ENCODE measurements at regions not wholly inside any gene's neighbourhood (a gene's known extent, or its start where the extent isn't known, plus 50 kb on each side); places are given as distances from the start of the nearest gene placed in this dataset.

DNA sequence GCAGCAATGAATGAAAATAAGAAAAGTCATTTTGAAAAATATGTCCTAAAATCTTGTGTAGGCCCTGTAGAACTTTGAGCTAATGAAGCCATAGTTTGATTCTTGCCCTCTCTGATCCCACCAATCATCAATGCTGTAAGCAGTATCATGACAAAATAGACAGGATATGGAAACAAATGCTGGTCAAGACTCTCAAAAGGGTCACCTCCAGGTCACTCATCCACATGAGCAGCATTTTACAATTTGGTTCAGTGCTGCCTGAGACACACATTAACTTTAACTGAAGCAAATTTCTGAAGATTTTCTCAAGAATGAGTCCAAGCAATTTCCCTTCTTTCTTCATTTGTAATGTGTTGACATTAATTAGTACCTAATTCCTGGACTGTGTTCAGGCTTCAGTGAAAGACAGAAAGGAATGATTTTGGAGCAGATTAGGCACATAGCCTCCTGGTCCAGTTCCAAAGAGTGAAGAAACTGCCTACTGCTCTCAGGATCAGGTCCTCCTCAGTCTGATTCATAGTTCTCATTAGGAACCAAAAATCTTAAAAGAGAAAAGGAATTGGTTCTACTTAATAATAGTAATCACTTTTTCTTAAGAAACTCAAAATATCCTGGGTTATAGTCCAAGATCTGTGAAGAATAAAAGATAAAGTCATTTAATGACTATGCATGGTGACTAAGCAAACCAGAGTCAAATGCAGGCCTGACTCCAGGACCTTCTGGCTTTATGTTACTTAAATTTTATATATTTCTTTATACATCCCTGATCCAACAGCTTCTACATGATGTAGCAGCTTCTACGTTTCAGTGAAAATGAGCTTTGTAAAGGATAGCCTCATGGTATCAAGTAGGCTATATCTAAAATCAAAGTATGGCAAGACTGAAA, 192.1 kb upstream of the RGMB start:
- H3K36me3 Mint-ChIP-seq = no peaks in the 10 kb centered on the region
- no peak for DNase-seq (ENCODE audit: extremely low spot score, unreplicated experiment)
- no peaks in the 10 kb centered on the region for H3K9me3 Mint-ChIP-seq
- H3K27ac Mint-ChIP-seq = no peak overlapping the region
- H3K4me3 Mint-ChIP-seq = no peak overlapping the region
- H3K4me1 Mint-ChIP-seq (ENCODE audit: unreplicated experiment) = peaks cover 9% of the 10 kb centered on the region
- TF ChIP-seq, protein P1, sequence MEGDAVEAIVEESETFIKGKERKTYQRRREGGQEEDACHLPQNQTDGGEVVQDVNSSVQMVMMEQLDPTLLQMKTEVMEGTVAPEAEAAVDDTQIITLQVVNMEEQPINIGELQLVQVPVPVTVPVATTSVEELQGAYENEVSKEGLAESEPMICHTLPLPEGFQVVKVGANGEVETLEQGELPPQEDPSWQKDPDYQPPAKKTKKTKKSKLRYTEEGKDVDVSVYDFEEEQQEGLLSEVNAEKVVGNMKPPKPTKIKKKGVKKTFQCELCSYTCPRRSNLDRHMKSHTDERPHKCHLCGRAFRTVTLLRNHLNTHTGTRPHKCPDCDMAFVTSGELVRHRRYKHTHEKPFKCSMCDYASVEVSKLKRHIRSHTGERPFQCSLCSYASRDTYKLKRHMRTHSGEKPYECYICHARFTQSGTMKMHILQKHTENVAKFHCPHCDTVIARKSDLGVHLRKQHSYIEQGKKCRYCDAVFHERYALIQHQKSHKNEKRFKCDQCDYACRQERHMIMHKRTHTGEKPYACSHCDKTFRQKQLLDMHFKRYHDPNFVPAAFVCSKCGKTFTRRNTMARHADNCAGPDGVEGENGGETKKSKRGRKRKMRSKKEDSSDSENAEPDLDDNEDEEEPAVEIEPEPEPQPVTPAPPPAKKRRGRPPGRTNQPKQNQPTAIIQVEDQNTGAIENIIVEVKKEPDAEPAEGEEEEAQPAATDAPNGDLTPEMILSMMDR (conservative IDR thresholded peaks at IDR 0.05) = no peak
- H3K27me3 Mint-ChIP-seq = no peaks in the 10 kb centered on the region

DNA sequence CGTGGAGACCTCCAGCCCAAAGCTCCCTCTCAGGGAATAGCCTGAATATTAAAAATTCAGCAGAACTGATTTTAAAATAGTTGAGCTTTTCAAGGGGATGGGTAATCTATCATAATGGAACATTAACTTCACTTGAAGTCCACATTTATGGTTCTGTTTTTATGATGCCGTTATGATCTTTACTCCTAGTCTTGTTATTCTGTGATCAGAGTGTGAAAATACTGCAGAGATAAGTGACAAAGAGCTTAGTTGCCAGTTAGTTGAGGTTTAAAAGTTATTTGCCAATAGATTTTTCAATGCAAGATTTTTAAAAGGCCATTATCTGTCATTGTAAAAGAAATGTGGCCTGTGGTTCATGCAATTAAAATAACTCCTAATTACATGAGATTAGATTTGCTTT, 189.9 kb upstream of the RGMB start:
- Mint-ChIP-seq H3K9me3 (no peaks in the 10 kb centered on the region), H3K27ac (no peak overlapping the region)
- TF ChIP-seq, protein P1 (conservative IDR thresholded peaks at IDR 0.05) = no peak

DNA sequence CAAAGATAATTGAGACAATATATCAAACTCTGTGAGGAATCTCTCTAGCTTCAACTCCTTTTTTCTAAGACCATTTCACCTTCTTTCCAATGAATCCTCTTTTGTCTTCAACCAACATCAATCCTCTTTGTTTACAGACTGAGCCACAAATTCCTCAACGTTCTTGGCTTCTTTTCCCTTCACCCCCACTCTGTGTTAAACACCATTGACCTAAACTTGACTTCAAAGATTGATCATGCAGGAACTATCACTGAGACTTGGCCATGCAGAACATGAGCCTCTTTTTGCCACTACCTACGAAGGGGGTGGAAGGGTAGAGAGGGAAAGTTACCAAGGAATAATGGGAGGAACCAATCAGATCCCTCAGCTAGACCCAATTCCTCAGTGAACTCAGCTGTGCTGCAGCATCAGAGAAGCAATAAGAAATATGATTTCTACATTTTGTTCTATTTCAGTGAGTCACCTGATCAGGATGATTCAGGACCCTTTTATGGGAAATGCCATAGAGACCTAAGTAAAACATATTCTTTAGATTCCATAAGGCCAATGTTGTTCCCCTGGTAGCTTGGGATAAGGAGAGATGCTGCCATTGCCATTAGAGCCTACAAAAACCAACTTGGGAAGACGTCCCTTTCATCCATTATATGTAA, 187.7 kb upstream of the RGMB start:
- H3K27me3 Mint-ChIP-seq = no peaks in the 10 kb centered on the region
- H3K9me3 Mint-ChIP-seq = peaks cover 3% of the 10 kb centered on the region
- TF ChIP-seq, protein P1 (conservative IDR thresholded peaks at IDR 0.05) = no peak
- no peaks in the 10 kb centered on the region for H3K36me3 Mint-ChIP-seq
- no peak for DNase-seq (ENCODE audit: extremely low spot score, unreplicated experiment)
- no peak overlapping the region for H3K4me3 Mint-ChIP-seq
- H3K27ac Mint-ChIP-seq = no peak overlapping the region
- peaks cover 14% of the 10 kb centered on the region for H3K4me1 Mint-ChIP-seq (ENCODE audit: unreplicated experiment)

More for the DNA sequence above, 189.9 kb upstream of the RGMB start:
- H3K27me3 Mint-ChIP-seq = no peaks in the 10 kb centered on the region
- DNase-seq (ENCODE audit: extremely low spot score, unreplicated experiment) = no peak
- no peaks in the 10 kb centered on the region for H3K36me3 Mint-ChIP-seq
- H3K4me3 Mint-ChIP-seq = no peak overlapping the region
- peaks cover 14% of the 10 kb centered on the region for H3K4me1 Mint-ChIP-seq (ENCODE audit: unreplicated experiment)

DNA sequence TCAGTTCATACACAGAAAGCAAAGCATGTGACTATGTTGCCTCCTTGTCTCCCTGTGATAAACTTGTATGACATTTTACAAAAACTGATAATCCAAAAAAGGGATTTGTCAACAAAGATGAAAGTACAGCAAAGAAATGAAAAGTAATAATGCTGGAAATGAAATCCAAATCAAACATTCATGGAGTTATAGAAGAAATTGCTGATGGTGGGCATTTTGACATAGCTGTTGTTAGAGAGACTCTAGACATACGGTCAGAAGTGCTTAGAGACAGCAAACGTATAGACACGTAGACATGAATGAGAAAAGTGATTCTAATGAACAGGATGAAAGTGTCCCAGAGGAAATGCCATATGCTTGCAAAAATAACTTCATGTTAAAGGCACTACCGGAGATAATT, 186.9 kb upstream of the RGMB start:
- H3K4me1 Mint-ChIP-seq (ENCODE audit: unreplicated experiment) = peaks cover 9% of the 10 kb centered on the region
- H3K27ac Mint-ChIP-seq = no peak overlapping the region
- DNase-seq (ENCODE audit: extremely low spot score, unreplicated experiment) = no peak
- no peaks in the 10 kb centered on the region for H3K36me3 Mint-ChIP-seq
- H3K9me3 Mint-ChIP-seq = peaks cover 3% of the 10 kb centered on the region
- TF ChIP-seq, protein P1 (conservative IDR thresholded peaks at IDR 0.05) = no peak
- H3K27me3 Mint-ChIP-seq = no peaks in the 10 kb centered on the region
- H3K4me3 Mint-ChIP-seq = no peak overlapping the region

DNA sequence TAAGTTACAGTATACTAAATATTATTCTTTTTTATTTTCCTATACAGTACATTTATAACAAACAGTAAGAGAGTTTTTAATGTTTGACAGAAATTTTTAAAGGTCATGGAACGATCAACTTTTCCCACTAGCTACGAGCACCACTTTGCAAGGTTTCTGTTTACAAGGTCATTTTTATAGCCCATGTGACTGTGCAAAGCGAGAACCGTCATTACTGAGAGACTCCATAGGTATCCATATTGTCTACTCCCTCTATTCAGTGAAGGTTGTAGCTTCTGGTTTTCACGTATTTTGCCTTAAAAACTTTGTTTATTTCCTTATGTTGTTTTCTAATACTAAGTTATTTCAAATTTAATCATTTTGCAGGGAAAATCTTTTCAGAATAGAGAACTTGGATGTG, 186.3 kb upstream of the RGMB start:
- no peak overlapping the region for H3K27ac Mint-ChIP-seq
- no peak overlapping the region for H3K4me3 Mint-ChIP-seq
- no peaks in the 10 kb centered on the region for H3K36me3 Mint-ChIP-seq
- no peaks in the 10 kb centered on the region for H3K27me3 Mint-ChIP-seq
- no peak for DNase-seq (ENCODE audit: extremely low spot score, unreplicated experiment)
- TF ChIP-seq, protein P1 (conservative IDR thresholded peaks at IDR 0.05) = no peak
- H3K9me3 Mint-ChIP-seq = peaks cover 3% of the 10 kb centered on the region
- H3K4me1 Mint-ChIP-seq (ENCODE audit: unreplicated experiment) = peaks cover 9% of the 10 kb centered on the region
